Neural progenitor cell (in vitro differentiated cells): ENCODE measurements at regions not wholly inside any gene's neighbourhood (a gene's known extent, or its start where the extent isn't known, plus 50 kb on each side); places are given as distances from the start of the nearest gene placed in this dataset.
"Not testable (repeated sequence)": the region's sequence is repeated elsewhere in the genome, so short reads cannot be mapped to it uniquely, and the experiment has no call there.

ENCODE experiments used
- DNase-seq: peaks from one replicate; pipeline ENCODE4 v3.0.0-alpha.2; 2016; ENCODE audit warnings: low spot score
- H2AFZ ChIP-seq: fragments of 200-600 bp; sonication (generic); replicated peaks from 2 replicates; pipeline ENCODE4 v1.6.1; 2016; ENCODE audit warnings: antibody characterized with exemption
- H3F3A ChIP-seq: fragments of 200-600 bp; sonication (generic); 2 replicates; pipeline ENCODE4 v1.6.1; 2016; ENCODE audit warnings: antibody characterized with exemption, low read depth
- H3K27ac ChIP-seq: fragments of 200-600 bp; sonication (generic); 2 replicates; pipeline ENCODE4 v1.5.1; 2016; ENCODE audit warnings: mild to moderate bottlenecking
- H3K27me3 ChIP-seq: fragments of 200-600 bp; sonication (generic); 2 replicates; pipeline ENCODE4 v1.6.1; 2016; ENCODE audit warnings: mild to moderate bottlenecking, moderate library complexity
- H3K36me3 ChIP-seq: fragments of 200-600 bp; sonication (generic); 2 replicates; pipeline ENCODE4 v1.5.1; 2016
- H3K4me1 ChIP-seq: fragments of 200-600 bp; sonication (generic); 2 replicates; pipeline ENCODE4 v1.6.1; 2016; ENCODE audit warnings: mixed run types
- H3K4me2 ChIP-seq: fragments of 200-600 bp; sonication (generic); 2 replicates; pipeline ENCODE4 v1.6.1; 2016
- H3K4me3 ChIP-seq: fragments of 200-600 bp; sonication (generic); 2 replicates; pipeline ENCODE4 v1.5.1; 2016
- H3K79me2 ChIP-seq: fragments of 200-600 bp; sonication (generic); 2 replicates; pipeline ENCODE4 v1.6.1; 2016; ENCODE audit warnings: low read depth
- H3K9ac ChIP-seq: fragments of 200-600 bp; sonication (generic); 2 replicates; pipeline ENCODE4 v1.6.1; 2016
- H3K9me3 ChIP-seq: fragments of 200-600 bp; sonication (generic); 2 replicates; pipeline ENCODE4 v1.5.1; 2016; ENCODE audit warnings: low read depth
- H4K20me1 ChIP-seq: fragments of 200-600 bp; sonication (generic); 2 replicates; pipeline ENCODE4 v1.6.1; 2016; ENCODE audit warnings: low read depth
- H3K27ac Mint-ChIP-seq: 3 replicates; pipeline ENCODE4 v1.8.0; 2021; ENCODE audit warnings: mixed read lengths
- H3K27me3 Mint-ChIP-seq: 2 replicates; pipeline ENCODE4 v1.8.0; 2022; ENCODE audit warnings: low read depth, mild to moderate bottlenecking, inconsistent platforms, moderate library complexity, mixed read lengths; ENCODE audit not compliant: insufficient read depth
- H3K36me3 Mint-ChIP-seq: 3 replicates; pipeline ENCODE4 v1.8.0; 2021; ENCODE audit warnings: mixed read lengths
- H3K4me1 Mint-ChIP-seq: 3 replicates; pipeline ENCODE4 v1.8.0; 2021; ENCODE audit warnings: mixed read lengths
- H3K4me3 Mint-ChIP-seq: 3 replicates; pipeline ENCODE4 v1.8.0; 2021; ENCODE audit warnings: mild to moderate bottlenecking, moderate library complexity, mixed read lengths
- H3K9me3 Mint-ChIP-seq: 3 replicates; pipeline ENCODE4 v1.8.0; 2020; ENCODE audit warnings: mixed read lengths
- CTCF ChIP-seq: fragments of 200-600 bp; sonication (generic); IDR thresholded peaks from 2 replicates; pipeline ENCODE4 v1.5.1; 2017; ENCODE audit warnings: antibody characterized with exemption, mild to moderate bottlenecking
- EZH2 ChIP-seq: fragments of 200-600 bp; sonication (generic); IDR thresholded peaks from 2 replicates; pipeline ENCODE4 v1.6.1; 2017; ENCODE audit warnings: antibody characterized with exemption, mild to moderate bottlenecking, moderate library complexity
- EZH2phosphoT487 ChIP-seq: fragments of 200-600 bp; sonication (generic); IDR thresholded peaks from 2 replicates; pipeline ENCODE4 v1.6.1; 2017; ENCODE audit warnings: antibody characterized with exemption

- DNase-seq: no peak
- TF ChIP-seq EZH2phosphoT487 (no peak), EZH2 (no peak), CTCF (no peak)
- Mint-ChIP-seq H3K36me3 (no peaks in the 10 kb centered on the region), H3K4me1 (no peaks in the 10 kb centered on the region), H3K9me3 (no peaks in the 10 kb centered on the region), H3K4me3 (no peak overlapping the region), H3K27ac (no peak overlapping the region), H3K27me3 (peaks cover 10% of the 10 kb centered on the region)
- no peak overlapping the region for H3K4me2 ChIP-seq
- H4K20me1 ChIP-seq: no peaks in the 10 kb centered on the region
- no peaks in the 10 kb centered on the region for H3K79me2 ChIP-seq
- no peaks in the 10 kb centered on the region for H3K36me3 ChIP-seq
- no peak overlapping the region for H3K27ac ChIP-seq
- H3F3A ChIP-seq: no peaks in the 10 kb centered on the region
- H3K4me1 ChIP-seq: no peaks in the 10 kb centered on the region
- H3K27me3 ChIP-seq: no peaks in the 10 kb centered on the region
- no peak overlapping the region for H3K9ac ChIP-seq
- H3K4me3 ChIP-seq: no peak overlapping the region
- no peak overlapping the region for H2AFZ ChIP-seq
- H3K9me3 ChIP-seq: no peaks in the 10 kb centered on the region
Observed at GRCh38 chr1:37372302-37372701, 102.1 kb upstream of the ZC3H12A start.

GRCh38 chr1:37372711-37373110 lies 101.7 kb upstream of the ZC3H12A start:
- H3K27ac ChIP-seq: no peak overlapping the region

GRCh38 chr1:37373413-37373812 lies 101.0 kb upstream of the ZC3H12A start:
- H3K27me3 ChIP-seq: no peaks in the 10 kb centered on the region
- no peaks in the 10 kb centered on the region for H3K4me1 Mint-ChIP-seq
- no peak overlapping the region for H3K9ac ChIP-seq
- no peak overlapping the region for H3K4me3 Mint-ChIP-seq
- no peaks in the 10 kb centered on the region for H3K36me3 ChIP-seq
- H3K27me3 Mint-ChIP-seq: peaks cover 6% of the 10 kb centered on the region
- H3K4me1 ChIP-seq: no peaks in the 10 kb centered on the region
- no peaks in the 10 kb centered on the region for H3K79me2 ChIP-seq
- DNase-seq: no peak
- H3K36me3 Mint-ChIP-seq: no peaks in the 10 kb centered on the region
- no peaks in the 10 kb centered on the region for H4K20me1 ChIP-seq
- H3K9me3 ChIP-seq: no peaks in the 10 kb centered on the region
- no peak overlapping the region for H3K27ac ChIP-seq
- no peaks in the 10 kb centered on the region for H3F3A ChIP-seq
- H2AFZ ChIP-seq: no peak overlapping the region
- no peak overlapping the region for H3K4me3 ChIP-seq
- H3K27ac Mint-ChIP-seq: no peak overlapping the region
- no peak for TF ChIP-seq EZH2phosphoT487
- no peak for TF ChIP-seq EZH2
- TF ChIP-seq CTCF: no peak
- H3K9me3 Mint-ChIP-seq: no peaks in the 10 kb centered on the region
- H3K4me2 ChIP-seq: no peak overlapping the region

More at GRCh38 chr1:37372711-37373110, 101.7 kb upstream of the ZC3H12A start:
- no peak overlapping the region for H3K4me3 Mint-ChIP-seq
- no peak overlapping the region for H2AFZ ChIP-seq
- no peaks in the 10 kb centered on the region for H3K36me3 Mint-ChIP-seq
- H3K36me3 ChIP-seq: no peaks in the 10 kb centered on the region
- no peak for TF ChIP-seq CTCF
- TF ChIP-seq EZH2: no peak
- no peak for TF ChIP-seq EZH2phosphoT487
- peaks cover 10% of the 10 kb centered on the region for H3K27me3 Mint-ChIP-seq
- H3K79me2 ChIP-seq: no peaks in the 10 kb centered on the region
- no peak overlapping the region for H3K4me3 ChIP-seq
- H3K4me1 Mint-ChIP-seq: no peaks in the 10 kb centered on the region
- no peak overlapping the region for H3K27ac Mint-ChIP-seq
- no peak for DNase-seq
- no peak overlapping the region for H3K4me2 ChIP-seq
- no peaks in the 10 kb centered on the region for H3K9me3 Mint-ChIP-seq
- no peaks in the 10 kb centered on the region for H4K20me1 ChIP-seq
- no peaks in the 10 kb centered on the region for H3F3A ChIP-seq
- H3K27me3 ChIP-seq: no peaks in the 10 kb centered on the region
- H3K9ac ChIP-seq: no peak overlapping the region
- H3K9me3 ChIP-seq: no peaks in the 10 kb centered on the region
- H3K4me1 ChIP-seq: no peaks in the 10 kb centered on the region

GRCh38 chr1:37380546-37380945 lies 93.8 kb upstream of the ZC3H12A start:
- H3K4me3 ChIP-seq, H3K27me3 ChIP-seq, H3K27ac ChIP-seq, H3K4me1 ChIP-seq, H3K27ac Mint-ChIP-seq, H3K4me1 Mint-ChIP-seq, H3K9me3 ChIP-seq, H3K79me2 ChIP-seq, H3K9ac ChIP-seq, H3K4me3 Mint-ChIP-seq, H3F3A ChIP-seq, H3K27me3 Mint-ChIP-seq, H3K36me3 ChIP-seq, DNase-seq, H3K36me3 Mint-ChIP-seq, H3K9me3 Mint-ChIP-seq, H4K20me1 ChIP-seq: not testable (repeated sequence)
- peak overlapping the region; percentile 63 for H2AFZ ChIP-seq
- H3K4me2 ChIP-seq: peak overlapping the region; percentile 13
